ENCODE measurements at regions not wholly inside any gene's neighbourhood (a gene's known extent, or its start where the extent isn't known, plus 50 kb on each side); places are given as distances from the start of the nearest gene placed in this dataset.

GRCh38 chr1:23614032-23614660 lies 54.8 kb upstream of the ID3 start:
- no peak for DNase-seq

- no peak for DNase-seq
Observed at GRCh38 chr1:23613191-23614031, 54.1 kb upstream of the ID3 start.

DNA sequence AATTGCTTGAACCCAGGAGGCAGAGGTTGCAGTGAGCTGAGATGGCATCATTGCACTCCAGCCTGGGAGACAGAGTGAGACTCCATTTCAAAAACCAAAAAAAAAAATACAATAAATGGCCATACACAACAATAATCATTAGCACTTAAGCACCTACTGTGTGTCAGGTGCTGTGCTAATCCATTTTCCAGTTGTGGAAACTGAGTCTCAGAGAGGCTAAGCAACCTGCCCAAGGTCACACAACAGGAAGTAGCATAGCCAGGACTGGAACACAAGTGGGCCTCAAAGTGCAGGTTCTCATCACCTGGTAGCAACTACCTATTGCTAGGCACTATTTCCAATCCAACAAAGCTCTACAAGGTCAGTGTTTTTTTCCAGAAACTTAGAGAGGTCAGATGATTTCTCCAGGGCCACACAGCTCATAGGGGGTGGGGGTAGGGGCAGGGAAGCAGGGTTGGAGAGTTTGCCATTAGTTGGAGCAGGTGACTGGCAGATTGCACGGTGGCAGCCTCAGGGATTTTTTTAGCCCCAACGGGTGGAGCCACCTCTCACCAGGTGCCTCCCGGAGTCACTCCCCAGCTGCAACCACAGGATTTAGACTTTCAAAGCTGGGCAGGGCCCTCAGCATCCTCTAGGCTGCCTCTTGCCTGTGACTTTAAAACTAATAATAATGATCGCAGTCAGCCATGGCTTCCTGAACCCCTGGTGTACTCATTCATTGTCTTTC lies 52.5 kb upstream of the ID3 start:
- DNase-seq = no peak

- DNase-seq = no peak
Observed at GRCh38 chr1:23610677-23611076, 51.4 kb upstream of the ID3 start.

DNA sequence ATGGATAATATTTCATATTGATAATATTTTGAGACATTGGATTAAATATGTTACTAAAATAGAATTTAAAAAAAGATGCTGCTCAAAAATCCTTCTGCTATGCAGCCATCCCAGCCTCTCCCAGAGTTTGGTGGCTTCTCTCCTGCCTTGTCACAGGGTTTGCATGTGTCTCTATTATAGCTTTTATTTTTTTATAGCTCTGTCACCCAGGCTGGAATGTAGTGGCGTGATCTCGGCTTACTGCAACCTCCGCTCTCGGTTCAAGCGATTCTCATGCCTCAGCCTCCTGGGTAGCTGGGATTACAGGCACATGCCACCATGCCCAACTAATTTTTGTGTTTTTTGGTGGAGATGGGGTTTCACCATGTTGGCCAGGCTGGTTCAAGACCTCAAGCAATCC lies 50.7 kb upstream of the ID3 start:
- no peak for DNase-seq
